BLaER1 (cell line): ENCODE measurements at regions not wholly inside any gene's neighbourhood (a gene's known extent, or its start where the extent isn't known, plus 50 kb on each side); places are given as distances from the start of the nearest gene placed in this dataset.

Experiments used
- H3K27ac ChIP-seq: shearing (Covaris generic); formaldehyde crosslinking; 2 replicates; pipeline ENCODE4 v1.8.1; 2022
- H3K27me3 ChIP-seq: shearing (Covaris generic); formaldehyde crosslinking; 2 replicates; pipeline ENCODE4 v1.8.1; 2022
- H3K36me3 ChIP-seq: shearing (Covaris generic); formaldehyde crosslinking; 2 replicates; pipeline ENCODE4 v1.8.1; 2022
- H3K4me1 ChIP-seq: shearing (Covaris generic); formaldehyde crosslinking; 2 replicates; pipeline ENCODE4 v1.8.1; 2022
- H3K4me2 ChIP-seq: shearing (Covaris generic); formaldehyde crosslinking; 2 replicates; pipeline ENCODE4 v1.8.1; 2022
- H3K4me3 ChIP-seq: shearing (Covaris generic); formaldehyde crosslinking; 2 replicates; pipeline ENCODE4 v1.8.1; 2022
- H3K9ac ChIP-seq: shearing (Covaris generic); formaldehyde crosslinking; 2 replicates; pipeline ENCODE4 v1.8.1; 2022
- H3K9me3 ChIP-seq: shearing (Covaris generic); formaldehyde crosslinking; 2 replicates; pipeline ENCODE4 v1.8.1; 2022
- H4K20me1 ChIP-seq: shearing (Covaris generic); formaldehyde crosslinking; 2 replicates; pipeline ENCODE4 v1.8.1; 2022
- Cebpa-rat ChIP-seq: shearing (Covaris generic); IDR thresholded peaks from 2 replicates; pipeline ENCODE4 v1.8.1; 2022

GRCh38 chr16:22762486-22762885, 51.5 kb upstream of the HS3ST2 start:
- no peaks in the 10 kb centered on the region for H3K9me3 ChIP-seq
- H3K4me3 ChIP-seq, result no peak overlapping the region
- no peaks in the 10 kb centered on the region for H3K36me3 ChIP-seq
- H3K9ac ChIP-seq, result no peak overlapping the region
- no peaks in the 10 kb centered on the region for H3K27me3 ChIP-seq
- H3K27ac ChIP-seq, result no peak overlapping the region
- H4K20me1 ChIP-seq, result no peaks in the 10 kb centered on the region
- no peak for TF ChIP-seq Cebpa-rat
- no peak overlapping the region for H3K4me2 ChIP-seq
- H3K4me1 ChIP-seq, result no peaks in the 10 kb centered on the region

- no peaks in the 10 kb centered on the region for H4K20me1 ChIP-seq
- no peaks in the 10 kb centered on the region for H3K4me1 ChIP-seq
- no peak overlapping the region for H3K4me2 ChIP-seq
- H3K27me3 ChIP-seq, result no peaks in the 10 kb centered on the region
- TF ChIP-seq Cebpa-rat, result no peak
- H3K9ac ChIP-seq, result no peak overlapping the region
- H3K36me3 ChIP-seq, result no peaks in the 10 kb centered on the region
- H3K9me3 ChIP-seq, result no peaks in the 10 kb centered on the region
- H3K4me3 ChIP-seq, result no peak overlapping the region
- H3K27ac ChIP-seq, result no peak overlapping the region
Measured at GRCh38 chr16:22763437-22764080, 50.4 kb upstream of the HS3ST2 start.
